ENCODE measurements at regions not wholly inside any gene's neighbourhood (a gene's known extent, or its start where the extent isn't known, plus 50 kb on each side); places are given as distances from the start of the nearest gene placed in this dataset.

DNA sequence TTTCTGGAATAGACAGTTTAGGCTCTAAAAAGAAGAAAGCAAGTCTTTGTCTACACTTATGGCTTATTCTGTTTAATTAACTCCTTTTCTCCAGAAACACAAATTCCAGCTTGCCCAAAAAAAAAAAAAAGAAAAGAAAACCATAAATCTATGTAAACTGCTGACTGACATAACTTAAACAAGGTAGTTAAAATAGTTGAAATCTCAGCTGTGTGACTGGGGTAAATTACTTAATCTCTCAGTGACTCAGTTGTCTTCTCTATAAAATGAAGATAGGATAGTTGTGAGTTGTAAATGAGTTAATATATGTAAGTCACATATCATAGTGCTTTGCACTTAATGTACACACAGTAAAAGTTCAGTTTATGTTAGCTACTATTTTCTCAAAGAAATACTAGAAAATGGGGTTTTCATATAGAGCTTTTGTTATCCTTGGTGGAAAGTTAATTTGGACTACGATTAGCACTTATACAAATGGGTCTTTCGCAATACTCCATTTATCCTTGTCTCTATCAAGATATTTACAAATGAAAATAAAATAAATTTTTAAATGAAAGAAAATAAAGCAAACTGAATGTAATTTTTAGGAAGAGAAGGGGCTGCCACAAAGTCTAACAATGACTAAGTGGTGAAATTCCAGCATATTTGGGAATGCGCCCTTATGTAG is 200.9 kb downstream of the MBL2 start:
- H3K4me3 ChIP-seq (replicated peaks in 1 of 3; ENCODE audit: insufficient read depth in 1 of 3, low read depth in 1 of 3, low read length in 3 of 3), result no peak overlapping the region
- intact Hi-C loops (cut with micrococcal nuclease), result no loop called here
- DNase-seq (ENCODE audit: low read depth, low spot score), result no peak
- no peaks in the 10 kb centered on the region for H3K36me3 ChIP-seq (ENCODE audit: control insufficient read depth in 2 of 2, extremely low read depth in 1 of 2, insufficient read depth in 2 of 2, low read length in 2 of 2)
- H3K79me2 ChIP-seq (ENCODE audit: control insufficient read depth, insufficient read depth, low read length), result no peaks in the 10 kb centered on the region
- H3K9me3 ChIP-seq (replicated peaks; ENCODE audit: control insufficient read depth, insufficient read depth, low read length), result no peaks in the 10 kb centered on the region
- BruUV-seq (replicated peaks), result no TSS peak
- FAIRE-seq, result no peak
- peaks cover 22% of the 10 kb centered on the region for H3K4me1 ChIP-seq (ENCODE audit: control insufficient read depth, extremely low read depth, insufficient read depth, low read length)
- no peak overlapping the region for H3K9ac ChIP-seq (replicated peaks; ENCODE audit: extremely low read depth, insufficient read depth, low read length)
- H3K27me3 ChIP-seq (ENCODE audit: control insufficient read depth in 2 of 2, insufficient read depth in 2 of 2, low read length in 2 of 2), result no peaks in the 10 kb centered on the region
- TF ChIP-seq POLR2A (IDR thresholded peaks at IDR 0.05; ENCODE audit: low read depth, low read length) (no peak), GATA2 (IDR thresholded peaks at IDR 0.05; ENCODE audit: insufficient read depth, insufficient read length, low read depth, low read length) (no peak), FOS (IDR thresholded peaks at IDR 0.05; ENCODE audit: borderline replicate concordance, insufficient read depth, low read length) (no peak), POLR2AphosphoS5 (IDR thresholded peaks at IDR 0.05; ENCODE audit: insufficient read depth, low read depth, low read length) (no peak), EZH2 (IDR thresholded peaks at IDR 0.05; ENCODE audit: borderline replicate concordance, low read depth, low read length, severe bottlenecking) (no peak)
- TF ChIP-seq, protein P1, sequence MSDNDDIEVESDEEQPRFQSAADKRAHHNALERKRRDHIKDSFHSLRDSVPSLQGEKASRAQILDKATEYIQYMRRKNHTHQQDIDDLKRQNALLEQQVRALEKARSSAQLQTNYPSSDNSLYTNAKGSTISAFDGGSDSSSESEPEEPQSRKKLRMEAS (IDR thresholded peaks at IDR 0.05; ENCODE audit: insufficient read depth, insufficient read length), result no peak
- TF ChIP-seq, protein P2, sequence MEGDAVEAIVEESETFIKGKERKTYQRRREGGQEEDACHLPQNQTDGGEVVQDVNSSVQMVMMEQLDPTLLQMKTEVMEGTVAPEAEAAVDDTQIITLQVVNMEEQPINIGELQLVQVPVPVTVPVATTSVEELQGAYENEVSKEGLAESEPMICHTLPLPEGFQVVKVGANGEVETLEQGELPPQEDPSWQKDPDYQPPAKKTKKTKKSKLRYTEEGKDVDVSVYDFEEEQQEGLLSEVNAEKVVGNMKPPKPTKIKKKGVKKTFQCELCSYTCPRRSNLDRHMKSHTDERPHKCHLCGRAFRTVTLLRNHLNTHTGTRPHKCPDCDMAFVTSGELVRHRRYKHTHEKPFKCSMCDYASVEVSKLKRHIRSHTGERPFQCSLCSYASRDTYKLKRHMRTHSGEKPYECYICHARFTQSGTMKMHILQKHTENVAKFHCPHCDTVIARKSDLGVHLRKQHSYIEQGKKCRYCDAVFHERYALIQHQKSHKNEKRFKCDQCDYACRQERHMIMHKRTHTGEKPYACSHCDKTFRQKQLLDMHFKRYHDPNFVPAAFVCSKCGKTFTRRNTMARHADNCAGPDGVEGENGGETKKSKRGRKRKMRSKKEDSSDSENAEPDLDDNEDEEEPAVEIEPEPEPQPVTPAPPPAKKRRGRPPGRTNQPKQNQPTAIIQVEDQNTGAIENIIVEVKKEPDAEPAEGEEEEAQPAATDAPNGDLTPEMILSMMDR (IDR thresholded peaks at IDR 0.05; ENCODE audit: extremely low read depth in 1 of 2, insufficient read depth in 1 of 2, low read depth in 1 of 2, low read length in 2 of 2), result no peak
- ChIA-PET POLR2A (interaction anchor here (0.6 kb wide), 1 partner anchor 78 kb away, joined by 4 read pairs; no protein-coding TSS in a partner anchor), CTCF (interaction anchor here (1.3 to 2.8 kb wide), 2 partner anchors 74 to 264 kb away, joined by 3 to 28 read pairs; no protein-coding TSS in a partner anchor)
- no peak overlapping the region for H3K27ac ChIP-seq (ENCODE audit: insufficient read depth, low read depth, low read length)
- no peaks in the 10 kb centered on the region for H3K9me1 ChIP-seq (replicated peaks; ENCODE audit: control insufficient read depth, extremely low read depth, insufficient read depth, low read length)
- dilution Hi-C loops (cut with MboI; ENCODE audit: extremely low pct_ligation_motif_present, low sequenced_read_pairs), result no loop called here
- H2AFZ ChIP-seq (ENCODE audit: low read depth, low read length), result no peak overlapping the region
- no peaks in the 10 kb centered on the region for H4K20me1 ChIP-seq (replicated peaks; ENCODE audit: control insufficient read depth, extremely low read depth, insufficient read depth, low read length)
- H3K4me2 ChIP-seq (ENCODE audit: insufficient read depth, low read length), result no peak overlapping the region
